WERI-Rb-1 (cell line): ENCODE measurements at regions not wholly inside any gene's neighbourhood (a gene's known extent, or its start where the extent isn't known, plus 50 kb on each side); places are given as distances from the start of the nearest gene placed in this dataset.

Source experiments
- DNase-seq: peaks from one replicate; pipeline ENCODE4 v3.0.0-alpha.2; 2020
- H3K27ac ChIP-seq: fragments of 250-450 bp; sonication (Bioruptor Pico); 2 replicates; pipeline ENCODE4 v1.5.1; 2020; ENCODE audit warnings: mild to moderate bottlenecking, moderate library complexity
- H3K27me3 ChIP-seq: fragments of 250-450 bp; sonication (Bioruptor Pico); 2 replicates; pipeline ENCODE4 v1.5.1; 2021; ENCODE audit warnings: mild to moderate bottlenecking, low read depth, moderate library complexity; ENCODE audit not compliant: insufficient read depth, severe bottlenecking
- H3K36me3 ChIP-seq: fragments of 250-450 bp; sonication (Bioruptor Pico); 2 replicates; pipeline ENCODE4 v1.5.1; 2020; ENCODE audit warnings: mild to moderate bottlenecking, moderate library complexity
- H3K4me3 ChIP-seq: 2 replicates; pipeline ENCODE4 v1.5.1; 2011; ENCODE audit warnings: low read depth, mild to moderate bottlenecking, control low read depth, low read length
- H3K9me3 ChIP-seq: fragments of 250-450 bp; sonication (Bioruptor Pico); 2 replicates; pipeline ENCODE4 v1.5.1; 2021; ENCODE audit warnings: mild to moderate bottlenecking, moderate library complexity; ENCODE audit not compliant: severe bottlenecking
- TF ChIP-seq, protein P1 (sequence below): IDR thresholded peaks from 2 replicates; pipeline ENCODE4 v1.5.1; 2011; ENCODE audit warnings: low read depth, mild to moderate bottlenecking, control low read depth, inconsistent platforms, low read length

DNA sequence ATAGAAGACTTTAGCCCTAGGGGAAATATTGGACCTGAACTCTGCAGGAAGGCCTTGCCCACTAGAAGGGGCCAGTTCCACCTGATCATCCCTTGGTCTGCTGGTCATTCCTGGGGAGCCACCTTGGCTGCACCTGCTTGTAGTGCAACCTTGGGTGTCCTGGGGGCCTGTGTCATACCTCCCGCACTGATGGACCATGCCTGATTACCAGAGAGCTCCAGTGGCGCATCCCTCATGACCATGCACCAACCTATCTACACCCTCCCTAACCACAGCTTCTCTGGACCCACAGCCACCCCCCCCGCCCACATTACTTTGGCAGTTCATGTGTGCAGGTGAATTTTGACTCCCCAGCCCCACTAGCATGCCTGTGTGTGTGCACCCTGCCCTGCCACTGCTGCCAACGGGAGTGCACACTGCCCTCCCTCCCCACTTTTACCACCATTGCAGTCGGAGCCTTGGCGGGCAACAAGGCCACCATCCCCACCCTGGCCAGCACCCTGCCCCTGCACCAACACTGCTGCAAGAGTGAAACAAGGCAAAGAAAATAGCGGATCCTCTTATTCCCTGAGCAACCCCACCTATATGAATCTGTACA is 208.1 kb downstream of the FAM47B start:
- TF ChIP-seq, protein P1, sequence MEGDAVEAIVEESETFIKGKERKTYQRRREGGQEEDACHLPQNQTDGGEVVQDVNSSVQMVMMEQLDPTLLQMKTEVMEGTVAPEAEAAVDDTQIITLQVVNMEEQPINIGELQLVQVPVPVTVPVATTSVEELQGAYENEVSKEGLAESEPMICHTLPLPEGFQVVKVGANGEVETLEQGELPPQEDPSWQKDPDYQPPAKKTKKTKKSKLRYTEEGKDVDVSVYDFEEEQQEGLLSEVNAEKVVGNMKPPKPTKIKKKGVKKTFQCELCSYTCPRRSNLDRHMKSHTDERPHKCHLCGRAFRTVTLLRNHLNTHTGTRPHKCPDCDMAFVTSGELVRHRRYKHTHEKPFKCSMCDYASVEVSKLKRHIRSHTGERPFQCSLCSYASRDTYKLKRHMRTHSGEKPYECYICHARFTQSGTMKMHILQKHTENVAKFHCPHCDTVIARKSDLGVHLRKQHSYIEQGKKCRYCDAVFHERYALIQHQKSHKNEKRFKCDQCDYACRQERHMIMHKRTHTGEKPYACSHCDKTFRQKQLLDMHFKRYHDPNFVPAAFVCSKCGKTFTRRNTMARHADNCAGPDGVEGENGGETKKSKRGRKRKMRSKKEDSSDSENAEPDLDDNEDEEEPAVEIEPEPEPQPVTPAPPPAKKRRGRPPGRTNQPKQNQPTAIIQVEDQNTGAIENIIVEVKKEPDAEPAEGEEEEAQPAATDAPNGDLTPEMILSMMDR: no peak
- H3K27ac ChIP-seq: no peak overlapping the region

DNA sequence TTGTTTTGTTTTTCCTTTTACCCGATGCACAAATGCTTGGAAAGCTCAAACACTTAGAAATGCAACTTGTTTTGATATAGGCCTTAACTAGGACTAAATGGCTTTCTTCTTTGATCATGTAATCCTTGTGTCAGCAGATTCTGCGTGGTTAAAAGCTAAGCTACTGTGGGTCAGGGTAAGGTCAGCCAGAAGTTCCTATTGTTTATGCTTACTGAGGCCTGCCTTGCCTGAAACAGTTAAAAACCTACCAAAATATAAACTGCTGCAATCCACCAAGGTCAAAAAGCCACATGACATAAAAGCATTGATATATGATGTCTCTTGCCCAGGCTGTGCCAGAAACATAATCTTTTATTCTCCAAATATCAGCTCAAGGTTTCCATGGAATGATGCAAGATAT is 223.4 kb downstream of the FAM47B start:
- H3K4me3 ChIP-seq: no peak overlapping the region
- H3K36me3 ChIP-seq: no peaks in the 10 kb centered on the region
- H3K27me3 ChIP-seq: no peaks in the 10 kb centered on the region
- no peaks in the 10 kb centered on the region for H3K9me3 ChIP-seq
- no peak overlapping the region for H3K27ac ChIP-seq
- DNase-seq: no peak
- TF ChIP-seq, protein P1: no peak

More for the DNA sequence above, 208.1 kb downstream of the FAM47B start:
- DNase-seq: no peak
- no peaks in the 10 kb centered on the region for H3K9me3 ChIP-seq
- no peaks in the 10 kb centered on the region for H3K36me3 ChIP-seq
- H3K27me3 ChIP-seq: peaks cover 15% of the 10 kb centered on the region
- H3K4me3 ChIP-seq: no peak overlapping the region
